Activated CD4-positive, alpha-beta T cell treated with anti-CD3 and anti-CD28 coated beads for 24 hours (primary cell): ENCODE measurements at regions not wholly inside any gene's neighbourhood (a gene's known extent, or its start where the extent isn't known, plus 50 kb on each side); places are given as distances from the start of the nearest gene placed in this dataset.
"Not testable (repeated sequence)": the region's sequence is repeated elsewhere in the genome, so short reads cannot be mapped to it uniquely, and the experiment has no call there.

ENCODE experiments used
- DNase-seq, 2 donors: peaks; one replicate each; pipeline ENCODE4 v3.0.0-alpha.2; 2020; ENCODE audit warnings: low read depth in 2 of 2

GRCh38 chr5:177941386-177941785 is 54.7 kb downstream of the PROP1 start:
- DNase-seq: not testable (repeated sequence)

GRCh38 chr5:177939246-177940171 is 56.5 kb downstream of the PROP1 start:
- DNase-seq: peak in 1 of 2 donors; percentile 15

- DNase-seq: not testable (repeated sequence)
Measured at GRCh38 chr5:177938767-177939166, 57.3 kb downstream of the PROP1 start.

- DNase-seq: not testable (repeated sequence)
Measured at GRCh38 chr5:177934233-177934632, 61.8 kb downstream of the PROP1 start.

- DNase-seq: not testable (repeated sequence)
Measured at GRCh38 chr5:177930269-177931022, 65.6 kb downstream of the PROP1 start.

- not testable (repeated sequence) for DNase-seq
Measured at GRCh38 chr5:177929618-177930017, 66.4 kb downstream of the PROP1 start.

- not testable (repeated sequence) for DNase-seq
Measured at GRCh38 chr5:177927500-177927899, 68.5 kb downstream of the PROP1 start.

- not testable (repeated sequence) for DNase-seq
Measured at GRCh38 chr5:177924577-177924976, 71.5 kb downstream of the PROP1 start.

- DNase-seq: not testable (repeated sequence)
Measured at GRCh38 chr5:177923837-177924236, 72.2 kb downstream of the PROP1 start.

- DNase-seq: not testable (repeated sequence)
Measured at GRCh38 chr5:177923189-177923588, 72.9 kb downstream of the PROP1 start.

- DNase-seq: not testable (repeated sequence)
Measured at GRCh38 chr5:177909261-177909660, 86.8 kb downstream of the PROP1 start.

- not testable (repeated sequence) for DNase-seq
Measured at GRCh38 chr5:177902806-177903205, 93.2 kb downstream of the PROP1 start.

- not testable (repeated sequence) for DNase-seq
Measured at GRCh38 chr5:177900066-177900465, 96.0 kb downstream of the PROP1 start.

GRCh38 chr5:177894681-177895453 is 101.2 kb downstream of the PROP1 start:
- not testable (repeated sequence) for DNase-seq

- not testable (repeated sequence) for DNase-seq
Measured at GRCh38 chr5:177892357-177892665, 103.7 kb downstream of the PROP1 start.

- DNase-seq: peak; percentile 6 to 18
Measured at GRCh38 chr5:177891547-177892356, 104.3 kb downstream of the PROP1 start.

- DNase-seq: not testable (repeated sequence)
Measured at GRCh38 chr5:177883295-177883694, 100.6 kb upstream of the FAM153A start.

- not testable (repeated sequence) for DNase-seq
Measured at GRCh38 chr5:177875900-177876238, 93.2 kb upstream of the FAM153A start.

- DNase-seq: not testable (repeated sequence)
Measured at GRCh38 chr5:177875013-177875899, 92.6 kb upstream of the FAM153A start.

- DNase-seq: not testable (repeated sequence)
Measured at GRCh38 chr5:177863822-177864446, 81.2 kb upstream of the FAM153A start.
